Type B pancreatic cell (in vitro differentiated cells): ENCODE measurements at regions not wholly inside any gene's neighbourhood (a gene's known extent, or its start where the extent isn't known, plus 50 kb on each side); places are given as distances from the start of the nearest gene placed in this dataset. TPM values are rescaled to one million over a fixed set of nuclear protein-coding genes. Genes with fewer than 3 reads are reported as not detected.
"Not testable (repeated sequence)": the region's sequence is repeated elsewhere in the genome, so short reads cannot be mapped to it uniquely, and the experiment has no call there.

ENCODE experiments used
- DNase-seq: peaks from one replicate; pipeline ENCODE4 v3.0.0; 2021; ENCODE audit warnings: mixed read lengths; ENCODE audit not compliant: unreplicated experiment; ENCODE audit errors: extremely low spot score
- H3K27ac Mint-ChIP-seq: 2 replicates; pipeline ENCODE4 v1.8.0; 2021; ENCODE audit warnings: mild to moderate bottlenecking, mixed read lengths
- H3K27me3 Mint-ChIP-seq: 2 replicates; pipeline ENCODE4 v1.8.0; 2021; ENCODE audit warnings: mixed read lengths
- H3K36me3 Mint-ChIP-seq: 2 replicates; pipeline ENCODE4 v1.8.0; 2021; ENCODE audit warnings: mixed read lengths
- H3K4me1 Mint-ChIP-seq: one replicate; pipeline ENCODE4 v1.8.0; 2021; ENCODE audit warnings: mixed read lengths; ENCODE audit not compliant: unreplicated experiment
- H3K4me3 Mint-ChIP-seq: 2 replicates; pipeline ENCODE4 v1.8.0; 2021; ENCODE audit warnings: mild to moderate bottlenecking, mixed read lengths
- H3K9me3 Mint-ChIP-seq: 2 replicates; pipeline ENCODE4 v1.8.0; 2021; ENCODE audit warnings: mixed read lengths
- microRNA-seq: library from miRNA; unstranded; fragments of <30 nt; microRNA quantifications from one replicate; pipeline ENCODE4, GENCODE V29; 2020
- TF ChIP-seq, protein P1 (sequence below): fragments of 200-600 bp; sonication (generic); conservative IDR thresholded peaks from 2 replicates; pipeline ENCODE4 v1.5.0; 2021; ENCODE audit warnings: antibody characterized with exemption, mild to moderate bottlenecking

DNA sequence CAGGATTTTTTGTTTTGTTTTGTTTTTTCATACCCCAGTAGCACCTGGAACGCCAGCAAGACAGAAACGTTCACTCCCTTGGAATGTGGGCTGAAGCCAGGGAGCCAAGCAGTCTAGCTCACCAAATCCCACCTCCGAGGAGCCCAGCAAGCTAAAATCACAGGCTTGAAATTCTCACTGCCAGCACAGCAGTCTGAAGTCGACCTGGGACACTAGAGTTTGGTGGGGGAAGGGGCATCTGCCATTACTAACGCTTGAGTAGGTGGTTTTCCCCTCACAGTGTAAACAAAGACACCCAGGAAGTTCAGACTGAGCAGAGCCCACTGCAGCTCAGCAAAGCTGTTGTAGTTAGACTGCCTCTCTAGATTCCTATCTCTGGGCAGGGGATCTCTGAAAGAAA, 99.6 kb upstream of the FGF16 start:
- Mint-ChIP-seq H3K4me3 (no peak overlapping the region), H3K27me3 (no peaks in the 10 kb centered on the region), H3K4me1 (no peaks in the 10 kb centered on the region), H3K9me3 (peaks cover 9% of the 10 kb centered on the region), H3K36me3 (no peaks in the 10 kb centered on the region), H3K27ac (no peak overlapping the region)
- no peak for DNase-seq
- TF ChIP-seq, protein P1, sequence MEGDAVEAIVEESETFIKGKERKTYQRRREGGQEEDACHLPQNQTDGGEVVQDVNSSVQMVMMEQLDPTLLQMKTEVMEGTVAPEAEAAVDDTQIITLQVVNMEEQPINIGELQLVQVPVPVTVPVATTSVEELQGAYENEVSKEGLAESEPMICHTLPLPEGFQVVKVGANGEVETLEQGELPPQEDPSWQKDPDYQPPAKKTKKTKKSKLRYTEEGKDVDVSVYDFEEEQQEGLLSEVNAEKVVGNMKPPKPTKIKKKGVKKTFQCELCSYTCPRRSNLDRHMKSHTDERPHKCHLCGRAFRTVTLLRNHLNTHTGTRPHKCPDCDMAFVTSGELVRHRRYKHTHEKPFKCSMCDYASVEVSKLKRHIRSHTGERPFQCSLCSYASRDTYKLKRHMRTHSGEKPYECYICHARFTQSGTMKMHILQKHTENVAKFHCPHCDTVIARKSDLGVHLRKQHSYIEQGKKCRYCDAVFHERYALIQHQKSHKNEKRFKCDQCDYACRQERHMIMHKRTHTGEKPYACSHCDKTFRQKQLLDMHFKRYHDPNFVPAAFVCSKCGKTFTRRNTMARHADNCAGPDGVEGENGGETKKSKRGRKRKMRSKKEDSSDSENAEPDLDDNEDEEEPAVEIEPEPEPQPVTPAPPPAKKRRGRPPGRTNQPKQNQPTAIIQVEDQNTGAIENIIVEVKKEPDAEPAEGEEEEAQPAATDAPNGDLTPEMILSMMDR, result no peak

DNA sequence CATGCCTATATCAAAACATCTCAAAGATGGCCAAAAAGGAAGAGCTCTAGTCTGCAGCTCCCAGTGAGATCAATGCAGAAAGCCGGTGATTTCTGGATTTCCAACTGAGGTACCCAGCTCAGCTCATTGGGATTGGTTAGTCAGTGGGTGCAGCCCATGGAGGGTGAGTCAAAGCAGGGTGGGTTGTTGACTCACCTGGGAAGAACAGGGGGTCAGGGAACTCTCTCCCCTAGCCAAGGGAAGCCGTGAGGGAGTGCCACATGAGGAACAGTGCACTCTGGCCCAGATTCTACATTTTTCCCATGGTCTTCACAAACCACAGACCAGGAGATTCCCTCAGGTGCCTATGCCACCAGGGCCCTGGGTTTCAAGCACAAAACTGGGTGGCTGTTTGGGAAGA, 57.3 kb upstream of the FGF16 start:
- Mint-ChIP-seq H3K4me3 (no peak overlapping the region), H3K27me3 (no peaks in the 10 kb centered on the region), H3K36me3 (no peaks in the 10 kb centered on the region), H3K4me1 (no peaks in the 10 kb centered on the region), H3K27ac (no peak overlapping the region), H3K9me3 (peaks cover 5% of the 10 kb centered on the region)
- TF ChIP-seq, protein P1, result no peak
- DNase-seq, result no peak

DNA sequence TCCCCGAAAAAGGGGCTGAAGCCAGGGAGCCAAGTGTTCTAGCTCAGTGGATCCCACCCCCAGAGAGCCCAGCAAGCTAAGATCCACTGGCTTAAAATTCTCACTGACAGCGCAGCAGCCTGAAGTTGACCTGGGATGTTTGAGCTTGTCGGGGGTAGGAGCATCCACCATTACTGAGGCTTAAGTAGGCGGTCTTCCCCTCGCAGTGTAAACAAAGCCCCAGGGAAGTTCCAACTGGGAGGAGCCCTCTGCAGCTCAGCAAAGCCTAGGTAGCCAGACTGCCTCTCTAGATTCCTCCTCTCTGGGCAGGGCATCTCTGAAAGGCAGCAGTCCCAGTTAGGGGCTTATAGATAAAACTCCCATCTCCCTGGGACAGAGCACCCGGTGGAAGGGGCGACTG, 56.8 kb upstream of the FGF16 start:
- not testable (repeated sequence) for H3K36me3 Mint-ChIP-seq, H3K4me3 Mint-ChIP-seq, DNase-seq, H3K9me3 Mint-ChIP-seq, H3K4me1 Mint-ChIP-seq, H3K27me3 Mint-ChIP-seq, H3K27ac Mint-ChIP-seq

DNA sequence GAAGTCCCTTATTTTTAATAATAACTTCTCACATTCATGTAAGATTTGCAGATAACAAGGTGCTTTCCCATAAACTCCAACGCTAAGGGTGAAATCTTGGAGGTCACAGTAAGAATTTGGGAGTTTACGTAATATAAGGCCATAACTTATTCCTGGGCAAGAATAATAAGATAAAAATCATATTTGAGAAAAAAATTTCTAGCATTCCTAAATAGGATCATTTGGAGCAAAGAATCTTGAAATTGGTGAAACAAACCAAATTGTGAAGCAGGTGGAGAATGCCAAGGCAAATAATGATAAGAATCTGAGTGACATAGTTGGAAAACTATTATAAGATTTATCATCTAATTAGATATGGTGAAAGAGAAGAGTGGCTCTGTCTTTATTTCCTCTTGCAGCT, 50.4 kb upstream of the FGF16 start:
- no peak for DNase-seq
- H3K9me3 Mint-ChIP-seq, result no peaks in the 10 kb centered on the region

More for the DNA sequence above, 50.4 kb upstream of the FGF16 start:
- TF ChIP-seq, protein P1, result no peak
- no peak overlapping the region for H3K4me3 Mint-ChIP-seq
- H3K36me3 Mint-ChIP-seq, result no peaks in the 10 kb centered on the region
- no peak overlapping the region for H3K27ac Mint-ChIP-seq
- H3K4me1 Mint-ChIP-seq, result no peaks in the 10 kb centered on the region
- H3K27me3 Mint-ChIP-seq, result no peaks in the 10 kb centered on the region

Small RNAs in the stretch of these regions (microRNA-seq; reads per million reads assigned to microRNA genes)
- not detected for gene MIR325
- not detected for gene MIR384
